OCI-LY7 (cell line): ENCODE measurements at regions not wholly inside any gene's neighbourhood (a gene's known extent, or its start where the extent isn't known, plus 50 kb on each side); places are given as distances from the start of the nearest gene placed in this dataset.

Experiments
- BruUV-seq: library from RNA; stranded (reverse); fragments of 400-500 nt; replicated peaks from 2 replicates; lab custom pipeline; 2021; lab: Mats Ljungman, UMichigan
- CTCF ChIA-PET: fragments of 300-600 bp; sonication (Branson Sonifier 250); formaldehyde crosslinking; loops from one replicate; lab custom pipeline; 2022; ENCODE audit warnings: antibody characterized with exemption; ENCODE audit not compliant: unreplicated experiment; lab: Charles Lee
- POLR2A ChIA-PET: fragments of 300-600 bp; sonication (Branson Sonifier 250); formaldehyde crosslinking; loops from one replicate; lab custom pipeline; 2022; ENCODE audit warnings: antibody characterized with exemption; lab: Charles Lee
- DNase-seq: peaks from one replicate; pipeline ENCODE4 v3.0.0-alpha.2; 2015; ENCODE audit warnings: low spot score
- H2AFZ ChIP-seq: fragments of 200-600 bp; sonication (generic), shearing (Covaris generic); 2 replicates; pipeline ENCODE4 v1.6.1; 2014; ENCODE audit warnings: mild to moderate bottlenecking, antibody characterized with exemption, low read length, moderate library complexity
- H3K27ac ChIP-seq: fragments of 200-600 bp; sonication (generic); 2 replicates; pipeline ENCODE4 v1.5.1; 2014; ENCODE audit warnings: mixed run types, low read depth, mild to moderate bottlenecking, moderate library complexity, low read length, inconsistent platforms; ENCODE audit not compliant: poor library complexity, severe bottlenecking
- H3K36me3 ChIP-seq: fragments of 200-600 bp; sonication (generic); 2 replicates; pipeline ENCODE4 v1.6.1; 2014; ENCODE audit warnings: mild to moderate bottlenecking, antibody characterized with exemption, low read length, moderate library complexity, mixed read lengths; ENCODE audit not compliant: insufficient read depth
- H3K4me1 ChIP-seq: fragments of 200-600 bp; sonication (generic); 2 replicates; pipeline ENCODE4 v1.5.1; 2014; ENCODE audit warnings: mild to moderate bottlenecking, low read length; ENCODE audit not compliant: insufficient read depth, poor library complexity, severe bottlenecking
- H3K4me2 ChIP-seq: fragments of 200-600 bp; sonication (generic); 2 replicates; pipeline ENCODE4 v1.6.1; 2014; ENCODE audit warnings: mild to moderate bottlenecking, low read length
- H3K4me3 ChIP-seq: fragments of 200-600 bp; sonication (generic); 2 replicates; pipeline ENCODE4 v1.5.1; 2014; ENCODE audit warnings: mild to moderate bottlenecking, low read depth, low read length; ENCODE audit not compliant: poor library complexity, severe bottlenecking
- H3K79me2 ChIP-seq: fragments of 200-600 bp; sonication (generic); 2 replicates; pipeline ENCODE4 v1.6.1; 2016; ENCODE audit warnings: low read depth, mild to moderate bottlenecking, low read length, moderate library complexity, mixed read lengths; ENCODE audit not compliant: insufficient read depth
- H3K9me2 ChIP-seq: fragments of 200-600 bp; sonication (generic); 2 replicates; pipeline ENCODE4 v1.6.1; 2016; ENCODE audit warnings: mild to moderate bottlenecking, low read length, mixed read lengths; ENCODE audit not compliant: insufficient read depth
- H3K9me3 ChIP-seq: fragments of 200-600 bp; sonication (generic); 2 replicates; pipeline ENCODE4 v1.6.1; 2014; ENCODE audit warnings: mild to moderate bottlenecking, mixed run types, low read length, mixed read lengths
- H4K20me1 ChIP-seq: fragments of 200-600 bp; sonication (generic); 2 replicates; pipeline ENCODE4 v1.6.1; 2014; ENCODE audit warnings: mild to moderate bottlenecking, antibody characterized with exemption, low read length, moderate library complexity, mixed read lengths; ENCODE audit not compliant: insufficient read depth
- CTCF ChIP-seq: fragments of 200-600 bp; sonication (generic); conservative IDR thresholded peaks from 2 replicates; pipeline ENCODE4 v1.5.1; 2014; ENCODE audit warnings: mild to moderate bottlenecking, antibody characterized with exemption, low read length, moderate library complexity, mixed read lengths
- EZH2phosphoT487 ChIP-seq: fragments of 200-600 bp; sonication (generic); IDR thresholded peaks from 2 replicates; pipeline ENCODE4 v1.6.1; 2018; ENCODE audit warnings: low read depth, borderline replicate concordance, mild to moderate bottlenecking, mixed run types, antibody characterized with exemption, low read length, moderate library complexity, mixed read lengths
- intact Hi-C: fragments of 100-400 bp; cut with micrococcal nuclease; formaldehyde crosslinking; loops from one replicate; pipeline ENCODE4 v1.10.0; 2022; ENCODE audit not compliant: unreplicated experiment

- H3K4me2 ChIP-seq = no peak overlapping the region
- no peak overlapping the region for H3K4me3 ChIP-seq
- DNase-seq = no peak
- H2AFZ ChIP-seq = no peak overlapping the region
- no peaks in the 10 kb centered on the region for H4K20me1 ChIP-seq
- no peaks in the 10 kb centered on the region for H3K36me3 ChIP-seq
- intact Hi-C loops = no loop called here
- H3K27ac ChIP-seq = no peak overlapping the region
- no peaks in the 10 kb centered on the region for H3K79me2 ChIP-seq
- no peak for TF ChIP-seq EZH2phosphoT487
- TF ChIP-seq CTCF = no peak
- no peaks in the 10 kb centered on the region for H3K9me2 ChIP-seq
- BruUV-seq = no TSS peak
- POLR2A ChIA-PET = no interaction called here
- CTCF ChIA-PET = no interaction called here
- peaks cover 3% of the 10 kb centered on the region for H3K4me1 ChIP-seq
- 0 out of 2 replicates have a peak, but pooled peaks cover 3% of the 10 kb centered on the region for H3K9me3 ChIP-seq
Measured at GRCh38 chr1:3995141-3995780, 95.2 kb upstream of the C1orf174 start.

- intact Hi-C loops = no loop called here
- Histone ChIP-seq H3K9me3 (no peaks in the 10 kb centered on the region), H3K4me1 (peaks cover 3% of the 10 kb centered on the region), H3K4me3 (no peak overlapping the region), H4K20me1 (no peaks in the 10 kb centered on the region), H3K9me2 (no peaks in the 10 kb centered on the region), H3K79me2 (no peaks in the 10 kb centered on the region), H3K4me2 (no peak overlapping the region), H3K27ac (no peak overlapping the region), H2AFZ (no peak overlapping the region), H3K36me3 (no peaks in the 10 kb centered on the region)
- TF ChIP-seq EZH2phosphoT487 (no peak), CTCF (no peak)
- no peak for DNase-seq
- ChIA-PET POLR2A (interaction anchor here (1.1 kb wide), 1 partner anchor 50 kb away, joined by 3 read pairs; no protein-coding TSS in a partner anchor), CTCF (no interaction called here)
- BruUV-seq = no TSS peak
Measured at GRCh38 chr1:3996846-3997705, 97.0 kb upstream of the C1orf174 start.
